ENCODE measurements at regions not wholly inside any gene's neighbourhood (a gene's known extent, or its start where the extent isn't known, plus 50 kb on each side); places are given as distances from the start of the nearest gene placed in this dataset.
A peak's percentile ranks its signal among the peaks of the same experiment; 100 is the strongest.

DNA sequence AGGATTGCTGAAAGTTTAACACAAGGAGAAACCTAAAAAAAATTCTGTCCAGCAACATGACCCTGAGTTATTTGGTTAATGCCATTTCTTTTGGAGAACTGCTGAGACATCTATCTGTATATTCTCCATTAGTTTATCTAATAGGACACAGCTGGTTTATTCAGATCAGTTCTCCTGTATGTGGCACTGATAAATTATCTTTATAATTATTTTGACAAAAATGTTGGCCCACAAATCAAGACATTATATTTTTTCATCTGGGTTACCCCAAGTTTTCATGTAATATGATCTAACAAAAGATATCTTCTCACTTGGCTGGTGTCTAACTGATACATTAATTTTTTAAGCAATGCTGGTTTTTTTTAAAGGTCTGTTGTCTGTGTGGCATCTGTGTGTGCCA is 231.4 kb downstream of the KLF12 start:
- Histone ChIP-seq H3K9me3 (ENCODE audit: control insufficient read depth, insufficient read depth, low read length) (no peaks in the 10 kb centered on the region), H3K4me1 (ENCODE audit: control insufficient read depth, insufficient read depth, low read length) (no peaks in the 10 kb centered on the region), H3K4me3 (ENCODE audit: low read depth, low read length) (no peak overlapping the region), H3K27me3 (ENCODE audit: control insufficient read depth, insufficient read depth, low read length) (no peaks in the 10 kb centered on the region), H3K36me3 (ENCODE audit: control insufficient read depth, insufficient read depth, low read length) (no peaks in the 10 kb centered on the region), H3K27ac (ENCODE audit: low read depth, low read length) (no peak overlapping the region)
- DNase-seq (ENCODE audit: low read depth in 4 of 6, low spot score in 6 of 6) = no peak

DNA sequence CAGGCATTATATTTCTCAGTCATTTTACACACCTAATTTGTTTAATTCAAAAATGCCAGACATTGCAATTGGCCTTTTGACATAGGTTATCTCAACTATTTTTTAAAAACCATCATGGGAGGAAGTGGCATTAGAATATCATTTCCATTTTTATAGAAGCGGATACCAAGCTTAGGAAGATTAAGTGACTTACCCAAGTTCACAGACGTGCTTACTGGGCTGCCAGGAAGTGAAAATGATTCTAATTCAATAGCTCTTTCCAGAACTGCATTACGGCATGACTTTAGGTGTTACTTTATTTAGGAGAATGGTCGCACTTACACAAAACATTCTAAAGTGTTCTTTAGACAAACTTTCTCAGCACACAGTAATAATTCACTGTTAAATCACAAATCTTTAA is 231.9 kb downstream of the KLF12 start:
- Histone ChIP-seq H3K27me3 (ENCODE audit: control insufficient read depth, insufficient read depth, low read length) (no peaks in the 10 kb centered on the region), H3K4me1 (ENCODE audit: control insufficient read depth, insufficient read depth, low read length) (no peaks in the 10 kb centered on the region), H3K27ac (ENCODE audit: low read depth, low read length) (no peak overlapping the region), H3K9me3 (ENCODE audit: control insufficient read depth, insufficient read depth, low read length) (no peaks in the 10 kb centered on the region), H3K36me3 (ENCODE audit: control insufficient read depth, insufficient read depth, low read length) (no peaks in the 10 kb centered on the region), H3K4me3 (ENCODE audit: low read depth, low read length) (no peak overlapping the region)
- DNase-seq (ENCODE audit: low read depth in 4 of 6, low spot score in 6 of 6) = no peak
- no CpG with 5 or more reads among the region's 4 CpGs for WGBS (ENCODE audit: insufficient coverage)

DNA sequence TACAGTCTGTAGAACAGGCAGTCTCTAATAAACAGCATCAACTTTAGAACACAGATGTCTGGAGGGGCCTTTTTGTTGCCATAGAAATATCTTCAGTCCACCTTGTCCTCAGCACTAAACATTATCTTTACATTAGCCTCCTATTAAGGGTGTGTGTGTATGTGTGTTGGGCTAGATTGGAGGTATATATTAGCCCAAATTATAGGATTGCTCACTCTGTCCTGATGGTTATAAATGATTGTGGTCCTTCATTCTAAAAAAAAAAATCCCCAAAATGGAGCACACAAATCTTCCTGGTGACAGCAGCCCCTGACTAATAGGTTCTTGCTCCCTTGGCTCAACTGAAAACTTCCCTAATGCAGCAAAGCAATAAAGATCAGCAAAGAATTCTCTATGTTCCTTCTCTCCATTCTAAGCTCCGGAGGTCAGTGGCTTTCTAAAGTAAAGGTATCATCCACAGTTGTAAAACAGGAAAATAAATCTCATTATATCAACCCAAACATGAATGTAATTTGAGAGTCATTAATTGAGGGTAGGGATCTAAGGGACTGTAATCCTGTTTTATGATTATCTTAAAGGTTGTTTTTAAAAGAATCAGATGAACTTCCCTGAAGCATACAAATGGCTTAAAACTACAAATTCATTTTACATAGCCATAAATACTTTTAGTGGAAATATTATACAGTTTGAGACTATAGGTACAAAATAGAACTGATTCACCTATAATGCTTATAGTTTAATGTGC is 232.7 kb downstream of the KLF12 start:
- H3K36me3 ChIP-seq (ENCODE audit: control insufficient read depth, insufficient read depth, low read length) = no peaks in the 10 kb centered on the region
- DNase-seq (ENCODE audit: low read depth in 4 of 6, low spot score in 6 of 6) = no peak
- H3K4me1 ChIP-seq (ENCODE audit: control insufficient read depth, insufficient read depth, low read length) = no peaks in the 10 kb centered on the region
- H3K4me3 ChIP-seq (ENCODE audit: low read depth, low read length) = no peak overlapping the region
- H3K27ac ChIP-seq (ENCODE audit: low read depth, low read length) = no peak overlapping the region
- no peaks in the 10 kb centered on the region for H3K27me3 ChIP-seq (ENCODE audit: control insufficient read depth, insufficient read depth, low read length)
- no CpG with 5 or more reads among the region's 1 CpG for WGBS (ENCODE audit: insufficient coverage)
- H3K9me3 ChIP-seq (ENCODE audit: control insufficient read depth, insufficient read depth, low read length) = no peaks in the 10 kb centered on the region

GRCh38 chr13:73900591-73900990 is 233.6 kb downstream of the KLF12 start:
- no peaks in the 10 kb centered on the region for H3K4me1 ChIP-seq (ENCODE audit: control insufficient read depth, insufficient read depth, low read length)
- no CpG with 5 or more reads among the region's 2 CpGs for WGBS (ENCODE audit: insufficient coverage)
- no peaks in the 10 kb centered on the region for H3K36me3 ChIP-seq (ENCODE audit: control insufficient read depth, insufficient read depth, low read length)
- no peaks in the 10 kb centered on the region for H3K9me3 ChIP-seq (ENCODE audit: control insufficient read depth, insufficient read depth, low read length)
- H3K4me3 ChIP-seq (ENCODE audit: low read depth, low read length) = no peak overlapping the region
- DNase-seq (ENCODE audit: low read depth in 4 of 6, low spot score in 6 of 6) = no peak
- H3K27ac ChIP-seq (ENCODE audit: low read depth, low read length) = no peak overlapping the region
- H3K27me3 ChIP-seq (ENCODE audit: control insufficient read depth, insufficient read depth, low read length) = no peaks in the 10 kb centered on the region

- Histone ChIP-seq H3K27ac (ENCODE audit: low read depth, low read length) (no peak overlapping the region), H3K4me3 (ENCODE audit: low read depth, low read length) (no peak overlapping the region), H3K36me3 (ENCODE audit: control insufficient read depth, insufficient read depth, low read length) (no peaks in the 10 kb centered on the region), H3K27me3 (ENCODE audit: control insufficient read depth, insufficient read depth, low read length) (no peaks in the 10 kb centered on the region), H3K9me3 (ENCODE audit: control insufficient read depth, insufficient read depth, low read length) (no peaks in the 10 kb centered on the region), H3K4me1 (ENCODE audit: control insufficient read depth, insufficient read depth, low read length) (no peaks in the 10 kb centered on the region)
- WGBS (ENCODE audit: insufficient coverage) = no CpG with 5 or more reads among the region's 2 CpGs
- DNase-seq (ENCODE audit: low read depth in 4 of 6, low spot score in 6 of 6) = no peak
Measured at GRCh38 chr13:73898899-73899298, 235.3 kb downstream of the KLF12 start.

DNA sequence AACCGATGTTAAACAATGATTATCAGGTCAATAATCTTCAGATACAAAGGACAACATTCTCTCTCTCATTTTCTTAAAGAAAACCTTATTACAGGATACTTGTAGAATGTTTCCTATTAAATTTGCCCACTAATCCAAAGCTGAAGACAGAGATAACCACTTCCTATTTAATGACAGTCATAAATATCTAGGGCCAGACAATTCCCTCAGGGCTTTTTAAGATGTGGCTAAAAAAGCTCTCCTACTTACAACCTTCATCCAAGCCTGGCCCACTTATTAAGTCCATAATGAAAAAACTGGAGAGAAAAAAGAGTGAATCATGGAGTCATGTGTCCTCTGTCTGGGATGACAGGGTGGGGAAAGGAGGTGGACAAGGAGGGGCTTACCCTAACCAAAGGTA is 235.9 kb downstream of the KLF12 start:
- DNase-seq (ENCODE audit: low read depth in 4 of 6, low spot score in 6 of 6) = no peak
- no peak overlapping the region for H3K4me3 ChIP-seq (ENCODE audit: low read depth, low read length)
- WGBS (ENCODE audit: insufficient coverage) = no CpG with 5 or more reads among the region's 1 CpG

DNA sequence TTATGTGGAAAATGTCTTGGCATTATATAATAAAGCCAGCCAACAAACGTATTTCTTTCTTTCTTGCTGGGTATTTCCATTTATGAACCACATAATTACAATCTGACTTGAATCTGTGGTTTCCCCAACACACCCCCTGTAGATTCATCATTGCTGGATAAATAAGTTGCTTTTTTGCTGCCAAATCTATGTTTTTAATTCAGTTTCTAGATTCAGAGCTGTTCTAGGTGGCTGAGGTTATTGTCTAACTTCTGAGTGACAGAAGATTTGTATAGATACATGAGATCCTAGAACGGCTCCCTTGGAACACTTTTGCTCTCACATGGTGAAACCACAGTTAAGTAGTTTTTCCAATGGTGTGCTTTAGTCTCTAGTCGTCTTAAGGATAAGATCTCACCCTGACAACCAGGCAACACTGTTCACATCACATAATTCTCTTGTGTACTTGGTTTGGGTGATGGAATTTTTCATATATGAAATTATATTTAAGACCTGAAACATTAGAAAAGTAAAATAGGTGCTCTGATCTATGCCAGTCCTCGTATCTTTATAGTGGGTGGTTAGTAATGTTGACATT is 239.1 kb downstream of the KLF12 start:
- no peaks in the 10 kb centered on the region for H3K4me1 ChIP-seq (ENCODE audit: control insufficient read depth, insufficient read depth, low read length)
- no peak overlapping the region for H3K4me3 ChIP-seq (ENCODE audit: low read depth, low read length)
- H3K36me3 ChIP-seq (ENCODE audit: control insufficient read depth, insufficient read depth, low read length) = no peaks in the 10 kb centered on the region
- WGBS (ENCODE audit: insufficient coverage) = no CpG with 5 or more reads among the region's 4 CpGs
- H3K27me3 ChIP-seq (ENCODE audit: control insufficient read depth, insufficient read depth, low read length) = no peaks in the 10 kb centered on the region
- DNase-seq (ENCODE audit: low read depth in 4 of 6, low spot score in 6 of 6) = no peak
- H3K9me3 ChIP-seq (ENCODE audit: control insufficient read depth, insufficient read depth, low read length) = no peaks in the 10 kb centered on the region
- H3K27ac ChIP-seq (ENCODE audit: low read depth, low read length) = no peak overlapping the region

More for the DNA sequence above, 235.9 kb downstream of the KLF12 start:
- H3K4me1 ChIP-seq (ENCODE audit: control insufficient read depth, insufficient read depth, low read length) = no peaks in the 10 kb centered on the region
- H3K27ac ChIP-seq (ENCODE audit: low read depth, low read length) = no peak overlapping the region
- no peaks in the 10 kb centered on the region for H3K9me3 ChIP-seq (ENCODE audit: control insufficient read depth, insufficient read depth, low read length)
- H3K36me3 ChIP-seq (ENCODE audit: control insufficient read depth, insufficient read depth, low read length) = no peaks in the 10 kb centered on the region
- no peaks in the 10 kb centered on the region for H3K27me3 ChIP-seq (ENCODE audit: control insufficient read depth, insufficient read depth, low read length)

DNA sequence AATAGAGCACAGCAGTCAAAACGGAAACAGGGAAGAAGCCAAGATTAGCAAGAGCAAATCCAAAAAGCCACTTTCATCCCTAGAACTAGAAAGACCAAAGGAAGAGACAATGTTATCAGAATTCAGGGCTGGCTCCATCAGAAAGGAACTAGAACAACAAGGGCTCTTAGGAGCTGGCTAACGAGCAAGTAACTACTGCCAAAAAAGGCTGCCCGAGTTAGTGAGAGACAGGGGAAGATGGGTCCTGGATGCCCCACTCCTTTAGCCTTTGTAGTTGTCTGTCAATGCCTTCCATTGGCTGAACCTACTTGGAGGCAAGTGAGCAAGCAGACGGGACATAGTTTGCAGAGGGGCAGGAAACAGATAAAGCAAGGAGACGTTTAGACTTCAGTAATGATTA is 240.4 kb downstream of the KLF12 start:
- 55% methylated on average over 2 of the region's 5 CpGs for WGBS (ENCODE audit: insufficient coverage)
- Histone ChIP-seq H3K4me1 (ENCODE audit: control insufficient read depth, insufficient read depth, low read length) (no peaks in the 10 kb centered on the region), H3K27ac (ENCODE audit: low read depth, low read length) (no peak overlapping the region), H3K9me3 (ENCODE audit: control insufficient read depth, insufficient read depth, low read length) (no peaks in the 10 kb centered on the region), H3K36me3 (ENCODE audit: control insufficient read depth, insufficient read depth, low read length) (no peaks in the 10 kb centered on the region), H3K27me3 (ENCODE audit: control insufficient read depth, insufficient read depth, low read length) (no peaks in the 10 kb centered on the region), H3K4me3 (ENCODE audit: low read depth, low read length) (no peak overlapping the region)
- DNase-seq (ENCODE audit: low read depth in 4 of 6, low spot score in 6 of 6) = peak in 1 of 6 donors; percentile 18

DNA sequence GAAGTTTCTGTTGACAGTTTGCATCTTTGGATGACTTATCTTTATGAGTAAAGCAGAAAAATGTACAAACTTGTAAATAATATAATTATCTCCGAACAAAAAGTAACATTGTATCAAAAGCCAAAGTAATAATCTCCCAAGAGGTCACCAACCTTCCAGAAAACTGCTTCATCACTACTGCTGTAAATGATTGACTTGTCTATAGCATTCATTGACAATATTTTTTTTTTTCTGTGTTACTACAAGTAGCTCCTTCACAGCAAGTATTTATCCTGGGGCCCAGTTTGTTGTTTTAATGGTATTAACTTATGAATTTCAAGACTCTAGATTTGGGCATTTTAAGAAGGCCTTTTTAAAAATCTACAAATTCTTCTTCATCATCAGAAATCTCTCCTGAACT is 242.4 kb downstream of the KLF12 start:
- no peaks in the 10 kb centered on the region for H3K4me1 ChIP-seq (ENCODE audit: control insufficient read depth, insufficient read depth, low read length)
- H3K4me3 ChIP-seq (ENCODE audit: low read depth, low read length) = no peak overlapping the region
- DNase-seq (ENCODE audit: low read depth in 4 of 6, low spot score in 6 of 6) = no peak
- H3K27ac ChIP-seq (ENCODE audit: low read depth, low read length) = no peak overlapping the region
- no peaks in the 10 kb centered on the region for H3K9me3 ChIP-seq (ENCODE audit: control insufficient read depth, insufficient read depth, low read length)
- no peaks in the 10 kb centered on the region for H3K27me3 ChIP-seq (ENCODE audit: control insufficient read depth, insufficient read depth, low read length)
- H3K36me3 ChIP-seq (ENCODE audit: control insufficient read depth, insufficient read depth, low read length) = no peaks in the 10 kb centered on the region
- WGBS (ENCODE audit: insufficient coverage) = no CpG with 5 or more reads among the region's 1 CpG

DNA sequence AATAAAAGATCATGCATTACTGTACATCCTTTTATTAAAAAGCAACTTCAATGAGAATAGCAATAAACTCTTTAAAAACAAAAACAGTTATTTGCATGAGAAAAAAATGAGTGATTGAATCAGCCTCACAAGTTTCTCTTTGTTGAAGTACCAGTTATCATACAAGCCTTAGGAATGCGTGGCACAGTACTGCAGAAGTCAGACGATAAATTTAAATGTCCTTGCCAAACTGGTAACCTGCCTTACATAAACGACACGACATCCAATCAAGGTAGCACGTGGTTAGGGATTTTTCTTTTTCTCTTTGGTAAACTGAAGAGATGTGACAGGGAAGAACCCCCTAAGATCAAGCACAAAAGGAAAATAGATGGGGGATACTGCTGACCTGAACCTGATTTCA is 251.0 kb downstream of the KLF12 start:
- H3K9me3 ChIP-seq (ENCODE audit: control insufficient read depth, insufficient read depth, low read length) = no peaks in the 10 kb centered on the region
- DNase-seq (ENCODE audit: low read depth in 4 of 6, low spot score in 6 of 6) = no peak
- H3K27ac ChIP-seq (ENCODE audit: low read depth, low read length) = no peak overlapping the region
- WGBS (ENCODE audit: insufficient coverage) = no CpG with 5 or more reads among the region's 5 CpGs
- H3K27me3 ChIP-seq (ENCODE audit: control insufficient read depth, insufficient read depth, low read length) = no peaks in the 10 kb centered on the region
- H3K4me1 ChIP-seq (ENCODE audit: control insufficient read depth, insufficient read depth, low read length) = no peaks in the 10 kb centered on the region
- H3K36me3 ChIP-seq (ENCODE audit: control insufficient read depth, insufficient read depth, low read length) = no peaks in the 10 kb centered on the region
- no peak overlapping the region for H3K4me3 ChIP-seq (ENCODE audit: low read depth, low read length)

Measured in spinal cord (tissue), 9 donors.